GM12864 (cell line): ENCODE measurements at regions not wholly inside any gene's neighbourhood (a gene's known extent, or its start where the extent isn't known, plus 50 kb on each side); places are given as distances from the start of the nearest gene placed in this dataset.
"Not testable (repeated sequence)": the region's sequence is repeated elsewhere in the genome, so short reads cannot be mapped to it uniquely, and the experiment has no call there.

Experiments
- DNase-seq: peaks from one replicate; pipeline ENCODE4 v3.0.0-alpha.2; 2011; ENCODE audit warnings: low read depth
- H3K4me3 ChIP-seq: 2 replicates; pipeline ENCODE4 v1.5.1; 2011; ENCODE audit warnings: mild to moderate bottlenecking, low read depth, low read length, control low read depth
- TF ChIP-seq, protein P1 (sequence below): IDR thresholded peaks from 2 replicates; pipeline ENCODE4 v1.5.1; 2011; ENCODE audit warnings: low read depth, mild to moderate bottlenecking, moderate library complexity, low read length, control low read depth, inconsistent platforms; ENCODE audit errors: missing control alignments

DNA sequence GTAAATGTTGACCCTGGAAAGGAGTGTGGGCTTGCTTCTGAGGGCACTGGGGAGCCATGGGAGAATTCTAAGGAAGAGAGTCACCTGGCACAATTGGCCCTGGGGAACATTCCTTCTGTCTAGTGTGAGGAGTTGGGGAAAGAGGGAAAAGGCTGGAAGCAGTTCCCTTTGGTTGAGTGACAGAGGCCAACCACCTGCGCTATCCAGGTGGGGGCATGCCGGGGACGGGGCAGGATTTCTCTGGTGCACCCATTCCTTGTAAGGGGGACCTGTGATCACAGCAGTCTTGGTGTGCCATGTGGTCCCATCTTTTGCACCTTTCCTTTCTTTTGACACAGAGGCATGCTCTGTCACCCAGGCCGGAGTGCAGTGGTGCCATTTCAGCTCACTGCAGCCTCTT lies 92.1 kb upstream of the GRK3 start:
- TF ChIP-seq, protein P1, sequence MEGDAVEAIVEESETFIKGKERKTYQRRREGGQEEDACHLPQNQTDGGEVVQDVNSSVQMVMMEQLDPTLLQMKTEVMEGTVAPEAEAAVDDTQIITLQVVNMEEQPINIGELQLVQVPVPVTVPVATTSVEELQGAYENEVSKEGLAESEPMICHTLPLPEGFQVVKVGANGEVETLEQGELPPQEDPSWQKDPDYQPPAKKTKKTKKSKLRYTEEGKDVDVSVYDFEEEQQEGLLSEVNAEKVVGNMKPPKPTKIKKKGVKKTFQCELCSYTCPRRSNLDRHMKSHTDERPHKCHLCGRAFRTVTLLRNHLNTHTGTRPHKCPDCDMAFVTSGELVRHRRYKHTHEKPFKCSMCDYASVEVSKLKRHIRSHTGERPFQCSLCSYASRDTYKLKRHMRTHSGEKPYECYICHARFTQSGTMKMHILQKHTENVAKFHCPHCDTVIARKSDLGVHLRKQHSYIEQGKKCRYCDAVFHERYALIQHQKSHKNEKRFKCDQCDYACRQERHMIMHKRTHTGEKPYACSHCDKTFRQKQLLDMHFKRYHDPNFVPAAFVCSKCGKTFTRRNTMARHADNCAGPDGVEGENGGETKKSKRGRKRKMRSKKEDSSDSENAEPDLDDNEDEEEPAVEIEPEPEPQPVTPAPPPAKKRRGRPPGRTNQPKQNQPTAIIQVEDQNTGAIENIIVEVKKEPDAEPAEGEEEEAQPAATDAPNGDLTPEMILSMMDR: no peak
- DNase-seq: no peak
- H3K4me3 ChIP-seq: no peak overlapping the region

GRCh38 chr22:25475257-25476022 lies 89.0 kb upstream of the GRK3 start:
- TF ChIP-seq, protein P1: no peak
- DNase-seq: no peak
- H3K4me3 ChIP-seq: no peak overlapping the region

- TF ChIP-seq, protein P1: no peak
- DNase-seq: no peak
- H3K4me3 ChIP-seq: no peak overlapping the region
These were observed 87.1 kb upstream of the GRK3 start for GRCh38 chr22:25477358-25477757.

DNA sequence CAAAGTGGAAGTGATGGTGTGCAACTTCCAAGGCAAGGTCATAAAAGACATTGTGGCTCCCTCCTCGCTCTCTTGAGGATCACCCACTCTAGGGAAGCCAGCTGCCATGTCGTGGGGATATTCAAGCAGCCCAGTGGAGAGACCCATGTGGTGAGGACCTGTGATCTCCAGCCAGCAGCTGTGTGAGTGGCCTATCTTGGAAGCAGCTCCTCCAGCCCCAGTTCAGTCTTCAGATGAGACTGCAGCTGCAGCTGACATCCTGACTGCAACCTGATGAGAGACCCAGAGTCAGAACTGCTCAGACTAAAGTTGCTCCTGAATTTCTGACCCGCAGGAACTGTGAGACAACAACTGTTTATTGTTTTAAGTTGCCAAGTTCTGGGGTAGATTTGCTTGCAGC lies 86.4 kb upstream of the GRK3 start:
- TF ChIP-seq, protein P1: no peak
- DNase-seq: no peak
- H3K4me3 ChIP-seq: no peak overlapping the region

GRCh38 chr22:25478528-25478927 lies 85.9 kb upstream of the GRK3 start:
- TF ChIP-seq, protein P1: no peak
- H3K4me3 ChIP-seq: no peak overlapping the region
- DNase-seq: no peak

DNA sequence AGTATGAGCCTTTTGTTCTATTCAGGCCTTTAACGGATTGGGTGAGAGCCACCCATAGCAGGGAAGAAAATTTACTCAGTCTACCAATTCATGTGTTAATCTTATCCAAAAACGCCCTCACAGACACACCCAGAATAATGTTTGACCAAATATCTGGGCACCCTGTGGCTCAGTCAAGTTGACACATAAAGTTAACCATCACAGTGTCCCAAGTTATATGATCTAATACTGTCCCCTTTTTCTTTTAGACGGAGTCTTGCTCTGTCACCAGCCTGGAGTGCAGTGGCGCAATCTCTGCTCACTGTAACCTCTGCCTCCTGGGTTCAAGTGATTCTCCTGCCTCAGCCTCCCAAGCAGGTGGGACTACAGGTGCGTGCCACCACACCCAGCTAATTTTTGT lies 83.6 kb upstream of the GRK3 start:
- not testable (repeated sequence) for DNase-seq, H3K4me3 ChIP-seq

DNA sequence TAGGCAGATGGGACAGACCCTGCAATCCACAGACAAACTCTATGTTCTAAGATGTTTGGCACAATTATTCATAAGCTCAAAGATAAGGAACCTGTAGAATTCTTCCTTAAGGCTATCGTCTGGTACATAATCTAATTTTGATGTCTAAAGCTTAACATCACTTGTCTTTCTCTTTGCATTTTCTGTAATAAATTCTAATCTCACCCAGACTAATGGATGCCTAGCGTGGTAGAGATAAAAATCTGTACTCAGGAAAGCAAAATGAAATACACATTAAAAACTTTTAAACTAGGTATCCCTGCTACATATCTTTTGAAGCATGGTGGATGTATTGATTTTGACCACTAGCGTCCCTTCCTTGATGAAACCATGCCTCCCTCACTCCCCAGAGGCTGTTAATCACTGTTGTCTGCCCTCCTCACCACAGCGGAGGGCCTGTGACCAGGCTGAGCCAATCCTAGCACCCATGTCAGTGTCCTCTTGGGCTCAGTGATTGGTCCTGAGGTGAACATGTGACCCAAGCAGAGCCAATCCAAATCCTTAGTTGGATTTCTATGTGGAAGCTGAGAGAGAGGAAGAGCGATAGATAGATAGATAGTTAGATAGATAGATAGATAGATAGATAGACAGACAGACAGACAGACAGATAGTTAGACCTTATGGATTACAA lies 82.2 kb upstream of the GRK3 start:
- TF ChIP-seq, protein P1: no peak
- no peak overlapping the region for H3K4me3 ChIP-seq
- no peak for DNase-seq
